AG10803 (cell line): ENCODE measurements at regions not wholly inside any gene's neighbourhood (a gene's known extent, or its start where the extent isn't known, plus 50 kb on each side); places are given as distances from the start of the nearest gene placed in this dataset.

Experiments used
- DNase-seq: peaks from one replicate; pipeline ENCODE4 v3.0.0; 2010; ENCODE audit warnings: low read depth
- H3K4me3 ChIP-seq: 2 replicates; pipeline ENCODE4 v1.5.1; 2011; ENCODE audit warnings: mild to moderate bottlenecking, low read length, control low read depth
- CTCF ChIP-seq: conservative IDR thresholded peaks from 2 replicates; pipeline ENCODE4 v1.5.1; 2011; ENCODE audit warnings: mild to moderate bottlenecking, low read length, control low read depth, inconsistent platforms

- no peak for DNase-seq
- TF ChIP-seq CTCF = no peak
- no peak overlapping the region for H3K4me3 ChIP-seq
These were observed 135.2 kb downstream of the BARD1 start for GRCh38 chr2:214674278-214674677.

DNA sequence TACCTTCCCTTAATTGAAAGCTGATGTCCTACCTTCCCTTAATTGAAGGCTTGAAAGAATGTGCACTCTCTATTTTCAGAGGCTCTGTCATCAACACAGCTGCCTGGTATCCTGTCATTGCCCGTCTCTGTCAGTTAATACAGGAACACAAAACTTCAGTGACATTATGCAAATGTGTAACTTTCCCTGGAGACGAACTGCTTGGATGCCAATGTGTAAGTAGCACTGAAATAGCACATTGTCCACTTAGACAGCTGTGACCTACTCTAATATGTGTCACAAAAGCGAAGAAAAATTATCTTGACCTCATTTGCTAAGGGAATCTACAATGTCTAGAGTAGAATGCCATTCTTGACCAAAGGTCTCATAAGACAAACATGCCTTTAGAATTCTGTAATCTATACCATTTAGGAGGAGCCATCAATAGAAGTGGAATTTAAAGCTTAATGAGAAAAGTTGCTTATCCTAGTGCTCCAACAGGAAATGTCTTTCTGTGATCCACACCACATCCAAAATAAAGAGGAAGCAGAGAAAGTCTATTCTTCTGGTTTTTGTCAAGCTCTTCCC is 138.1 kb downstream of the BARD1 start:
- TF ChIP-seq CTCF = no peak
- no peak for DNase-seq
- H3K4me3 ChIP-seq = no peak overlapping the region

DNA sequence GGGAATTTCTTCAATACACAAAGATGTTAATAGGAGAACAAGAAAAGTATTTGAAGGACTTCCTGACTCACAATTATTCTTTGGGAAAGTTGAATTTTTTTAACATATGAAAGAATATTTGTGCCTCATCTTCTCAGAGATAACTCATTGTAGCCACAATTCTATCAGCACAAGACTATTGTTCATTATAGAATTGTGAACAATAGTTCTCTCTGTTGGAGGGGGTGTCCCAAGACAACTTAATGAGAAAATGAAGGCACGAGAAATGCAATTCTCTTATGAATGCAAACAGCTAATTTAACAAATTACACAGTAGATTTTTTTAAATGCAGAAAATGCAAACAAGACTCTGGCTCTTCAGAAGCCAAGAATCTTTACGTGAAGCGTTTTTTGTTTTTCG is 157.0 kb downstream of the BARD1 start:
- TF ChIP-seq CTCF = no peak
- no peak for DNase-seq
- no peak overlapping the region for H3K4me3 ChIP-seq

- no peak for TF ChIP-seq CTCF
- DNase-seq = no peak
- H3K4me3 ChIP-seq = no peak overlapping the region
These were observed 158.0 kb downstream of the BARD1 start for GRCh38 chr2:214651451-214651850.

DNA sequence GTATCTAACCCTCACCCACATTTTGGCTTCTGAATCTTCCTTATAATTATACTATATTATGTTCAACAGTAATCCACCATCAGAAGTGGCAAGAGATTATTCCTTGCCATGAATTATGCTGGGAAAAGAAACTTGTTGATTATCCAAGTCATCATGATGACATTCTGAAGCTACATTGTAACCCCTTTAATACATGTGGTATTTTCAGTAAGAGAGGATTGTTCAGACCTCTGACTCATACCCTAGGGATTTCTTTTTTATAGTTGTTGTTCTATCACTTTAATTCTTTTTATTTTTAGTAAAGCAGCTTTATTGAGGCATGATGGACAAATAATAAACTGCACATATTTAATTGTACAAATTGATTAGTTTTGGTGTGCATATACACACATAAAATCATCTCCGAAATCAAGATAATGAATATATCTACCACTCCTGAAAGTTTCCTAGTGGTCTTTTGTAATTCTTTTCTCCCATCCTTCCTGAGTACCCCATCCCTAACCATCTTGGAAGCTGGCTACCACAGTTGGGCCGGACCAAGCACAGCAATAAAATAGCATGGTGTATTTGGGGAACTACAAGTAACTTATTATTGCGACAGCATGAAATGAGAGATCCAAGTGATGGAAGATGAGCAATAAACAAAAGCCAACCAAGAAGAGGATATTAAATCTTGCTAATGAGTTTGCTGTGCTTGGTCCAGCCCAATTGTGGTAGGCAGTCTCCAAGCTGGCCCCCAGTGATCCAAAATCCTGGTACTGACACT is 159.9 kb downstream of the BARD1 start:
- no peak for TF ChIP-seq CTCF
- H3K4me3 ChIP-seq = no peak overlapping the region
- peak; percentile 20 for DNase-seq

DNA sequence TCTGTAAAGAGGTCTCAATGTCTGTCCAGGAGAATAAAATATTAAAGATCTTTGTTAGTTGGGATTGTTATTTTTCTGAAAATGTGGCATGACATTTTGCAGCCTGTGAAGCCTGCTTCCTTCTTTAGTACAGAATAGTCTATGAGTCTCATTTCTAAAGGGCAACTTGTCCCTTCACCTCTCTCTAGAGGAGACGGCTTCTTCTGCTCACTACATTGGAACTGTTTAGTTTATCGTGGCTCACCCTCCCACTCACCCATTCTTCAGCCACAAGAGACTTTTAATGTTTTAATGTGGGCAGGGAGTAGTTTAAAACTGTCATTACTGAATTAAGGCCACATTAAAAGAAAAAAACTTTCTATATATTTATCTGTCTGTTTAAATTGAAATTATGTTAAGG is 161.0 kb downstream of the BARD1 start:
- no peak for DNase-seq

More for the DNA sequence above, 161.0 kb downstream of the BARD1 start:
- no peak for TF ChIP-seq CTCF
- H3K4me3 ChIP-seq = no peak overlapping the region
